Islet precursor cell (in vitro differentiated cells): ENCODE measurements at regions not wholly inside any gene's neighbourhood (a gene's known extent, or its start where the extent isn't known, plus 50 kb on each side); places are given as distances from the start of the nearest gene placed in this dataset.
"Not testable (repeated sequence)": the region's sequence is repeated elsewhere in the genome, so short reads cannot be mapped to it uniquely, and the experiment has no call there.

Experiments used
- DNase-seq: peaks from one replicate; pipeline ENCODE4 v3.0.0-alpha.2; 2018

GRCh38 chr13:37473035-37473434 is 125.5 kb downstream of the POSTN start:
- no peak for DNase-seq

- not testable (repeated sequence) for DNase-seq
Measured at GRCh38 chr13:37472266-37472665, 126.3 kb downstream of the POSTN start.

GRCh38 chr13:37460166-37460565 is 138.4 kb downstream of the POSTN start:
- DNase-seq, result no peak

GRCh38 chr13:37457612-37458011 is 141.0 kb downstream of the POSTN start:
- DNase-seq, result no peak

GRCh38 chr13:37456506-37456905 is 142.1 kb downstream of the POSTN start:
- DNase-seq, result no peak

GRCh38 chr13:37456041-37456440 is 142.5 kb downstream of the POSTN start:
- no peak for DNase-seq

- DNase-seq, result no peak
Measured at GRCh38 chr13:37453246-37453645, 145.3 kb downstream of the POSTN start.

- no peak for DNase-seq
Measured at GRCh38 chr13:37450276-37450675, 148.3 kb downstream of the POSTN start.

- no peak for DNase-seq
Measured at GRCh38 chr13:37448153-37448552, 150.4 kb downstream of the POSTN start.

GRCh38 chr13:37446503-37446902 is 152.1 kb downstream of the POSTN start:
- DNase-seq, result peak; percentile 77

GRCh38 chr13:37443538-37443937 is 155.0 kb downstream of the POSTN start:
- DNase-seq, result no peak

- no peak for DNase-seq
Measured at GRCh38 chr13:37442996-37443395, 155.6 kb downstream of the POSTN start.

GRCh38 chr13:37435881-37436280 is 162.7 kb downstream of the POSTN start:
- DNase-seq, result no peak

GRCh38 chr13:37433086-37433485 is 165.5 kb downstream of the POSTN start:
- DNase-seq, result no peak

- no peak for DNase-seq
Measured at GRCh38 chr13:37429976-37430375, 168.6 kb downstream of the POSTN start.

- no peak for DNase-seq
Measured at GRCh38 chr13:37427843-37428494, 170.6 kb downstream of the POSTN start.

- DNase-seq, result no peak
Measured at GRCh38 chr13:37418490-37418889, 180.1 kb downstream of the POSTN start.

GRCh38 chr13:37417060-37417441 is 181.5 kb downstream of the POSTN start:
- no peak for DNase-seq

- DNase-seq, result no peak
Measured at GRCh38 chr13:37416291-37417059, 182.1 kb downstream of the POSTN start.

- DNase-seq, result no peak
Measured at GRCh38 chr13:37413161-37413560, 185.4 kb downstream of the POSTN start.

- DNase-seq, result no peak
Measured at GRCh38 chr13:37412241-37412921, 186.2 kb downstream of the POSTN start.

GRCh38 chr13:37410316-37410715 is 188.3 kb downstream of the POSTN start:
- no peak for DNase-seq

- no peak for DNase-seq
Measured at GRCh38 chr13:37409756-37410155, 188.8 kb downstream of the POSTN start.

GRCh38 chr13:37407156-37407555 is 191.4 kb downstream of the POSTN start:
- peak; percentile 71 for DNase-seq
